ENCODE measurements at regions not wholly inside any gene's neighbourhood (a gene's known extent, or its start where the extent isn't known, plus 50 kb on each side); places are given as distances from the start of the nearest gene placed in this dataset.

DNA sequence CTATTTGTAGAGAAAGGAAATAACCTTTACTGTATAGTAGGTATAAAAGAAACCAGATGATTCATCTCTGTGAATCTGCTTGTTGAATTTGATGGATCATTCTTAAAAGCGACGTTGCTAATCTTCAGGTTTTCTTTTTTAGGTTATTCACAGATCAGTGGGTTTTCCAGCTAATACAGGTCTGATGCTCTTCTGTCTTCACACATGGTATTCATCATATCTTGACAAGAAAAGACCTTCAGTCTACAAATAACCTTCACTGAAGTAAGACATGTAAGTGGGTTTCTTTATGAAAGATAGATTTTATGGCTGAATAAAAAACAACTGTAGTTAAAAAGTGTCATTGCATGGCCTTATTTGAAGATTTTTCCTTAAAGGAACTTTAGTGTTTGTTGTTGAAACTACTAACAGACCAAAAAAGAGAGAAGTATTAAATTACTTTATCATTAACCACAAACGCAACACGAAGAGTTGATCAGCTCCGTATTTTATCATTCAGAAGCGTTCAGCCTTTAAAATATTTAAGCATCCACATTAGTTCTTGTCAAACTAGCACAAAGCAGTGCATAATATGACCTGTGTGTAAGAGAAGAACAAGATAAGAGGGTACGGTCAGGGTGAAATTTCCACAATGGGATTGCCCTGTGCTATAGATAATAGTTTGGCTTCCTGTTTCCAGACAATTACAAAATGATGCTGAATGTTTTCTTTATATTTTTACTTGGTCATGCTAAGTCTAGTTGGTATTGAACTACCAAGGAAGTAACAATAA, 299.5 kb downstream of the MZT1 start:
- TF ChIP-seq, protein P1, sequence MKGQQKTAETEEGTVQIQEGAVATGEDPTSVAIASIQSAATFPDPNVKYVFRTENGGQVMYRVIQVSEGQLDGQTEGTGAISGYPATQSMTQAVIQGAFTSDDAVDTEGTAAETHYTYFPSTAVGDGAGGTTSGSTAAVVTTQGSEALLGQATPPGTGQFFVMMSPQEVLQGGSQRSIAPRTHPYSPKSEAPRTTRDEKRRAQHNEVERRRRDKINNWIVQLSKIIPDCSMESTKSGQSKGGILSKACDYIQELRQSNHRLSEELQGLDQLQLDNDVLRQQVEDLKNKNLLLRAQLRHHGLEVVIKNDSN (IDR thresholded peaks at IDR 0.05) = no peak
- TF ChIP-seq TCF12 (IDR thresholded peaks at IDR 0.05; ENCODE audit: low read depth) (no peak), FOXM1 (IDR thresholded peaks at IDR 0.05; ENCODE audit: borderline replicate concordance, low read depth) (no peak), ZBTB7A (IDR thresholded peaks at IDR 0.05; ENCODE audit: low read depth) (no peak), EP300 (IDR thresholded peaks at IDR 0.05; ENCODE audit: borderline replicate concordance) (no peak), EGR1 (IDR thresholded peaks at IDR 0.05) (no peak), RAD21 (IDR thresholded peaks at IDR 0.05; ENCODE audit: low read depth) (no peak), CEBPB (IDR thresholded peaks at IDR 0.05) (no peak)

DNA sequence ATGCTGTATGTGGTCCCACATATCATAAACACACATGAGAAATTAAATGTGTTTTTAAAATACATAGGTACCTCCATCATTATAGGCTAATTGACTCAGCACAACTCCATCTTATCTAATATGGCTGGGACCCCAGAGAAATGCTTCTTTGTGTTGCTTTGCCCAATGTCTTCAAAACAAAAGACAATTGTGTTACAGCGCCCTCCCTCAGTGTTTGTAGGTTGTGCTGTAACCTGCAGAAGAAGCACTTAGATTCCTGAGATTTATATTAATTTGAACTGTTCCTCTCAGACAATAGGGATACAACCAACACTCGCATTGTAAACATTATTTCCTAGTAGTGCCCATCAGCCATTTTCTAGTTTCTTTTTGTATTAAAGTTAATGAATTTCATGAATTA, 303.4 kb downstream of the MZT1 start:
- 0 out of 2 replicates have a peak, but pooled peaks have one; percentile 4 for TF ChIP-seq RAD21 (IDR thresholded peaks at IDR 0.05; ENCODE audit: low read depth)
- no peak for TF ChIP-seq EGR1 (IDR thresholded peaks at IDR 0.05)

DNA sequence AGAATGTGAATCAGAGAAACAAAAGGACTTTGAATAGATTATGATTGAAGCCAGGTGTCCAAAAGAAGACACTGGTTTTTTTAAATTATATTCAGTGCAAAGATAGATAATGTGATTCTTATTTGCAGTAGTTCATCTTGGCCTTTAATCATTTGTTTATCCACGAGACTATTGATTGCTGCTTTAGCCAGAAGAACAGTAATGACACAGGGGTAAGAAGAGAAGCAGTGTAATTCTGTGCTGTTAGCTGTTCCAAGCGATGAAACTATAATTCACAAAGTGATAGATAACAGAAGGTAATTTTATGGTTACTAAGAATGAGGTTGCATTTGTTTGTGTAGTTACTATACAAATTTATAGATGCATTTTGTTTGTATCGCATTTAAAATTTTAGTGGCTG, 311.6 kb downstream of the MZT1 start:
- TF ChIP-seq TAF1 (IDR thresholded peaks at IDR 0.05; ENCODE audit: low read depth) (no peak), FOXM1 (IDR thresholded peaks at IDR 0.05; ENCODE audit: borderline replicate concordance, low read depth) (no peak), TCF12 (IDR thresholded peaks at IDR 0.05; ENCODE audit: low read depth) (no peak), CEBPB (IDR thresholded peaks at IDR 0.05) (no peak), NFIC (IDR thresholded peaks at IDR 0.05) (no peak), TEAD4 (IDR thresholded peaks at IDR 0.05) (no peak), EGR1 (IDR thresholded peaks at IDR 0.05) (no peak), EP300 (IDR thresholded peaks at IDR 0.05; ENCODE audit: borderline replicate concordance) (no peak), RAD21 (IDR thresholded peaks at IDR 0.05; ENCODE audit: low read depth) (no peak), YY1 (IDR thresholded peaks at IDR 0.05; ENCODE audit: low read depth) (no peak), CREB1 (IDR thresholded peaks at IDR 0.05; ENCODE audit: low read depth) (no peak), ZBTB7A (IDR thresholded peaks at IDR 0.05; ENCODE audit: low read depth) (no peak)
- TF ChIP-seq, protein P2, sequence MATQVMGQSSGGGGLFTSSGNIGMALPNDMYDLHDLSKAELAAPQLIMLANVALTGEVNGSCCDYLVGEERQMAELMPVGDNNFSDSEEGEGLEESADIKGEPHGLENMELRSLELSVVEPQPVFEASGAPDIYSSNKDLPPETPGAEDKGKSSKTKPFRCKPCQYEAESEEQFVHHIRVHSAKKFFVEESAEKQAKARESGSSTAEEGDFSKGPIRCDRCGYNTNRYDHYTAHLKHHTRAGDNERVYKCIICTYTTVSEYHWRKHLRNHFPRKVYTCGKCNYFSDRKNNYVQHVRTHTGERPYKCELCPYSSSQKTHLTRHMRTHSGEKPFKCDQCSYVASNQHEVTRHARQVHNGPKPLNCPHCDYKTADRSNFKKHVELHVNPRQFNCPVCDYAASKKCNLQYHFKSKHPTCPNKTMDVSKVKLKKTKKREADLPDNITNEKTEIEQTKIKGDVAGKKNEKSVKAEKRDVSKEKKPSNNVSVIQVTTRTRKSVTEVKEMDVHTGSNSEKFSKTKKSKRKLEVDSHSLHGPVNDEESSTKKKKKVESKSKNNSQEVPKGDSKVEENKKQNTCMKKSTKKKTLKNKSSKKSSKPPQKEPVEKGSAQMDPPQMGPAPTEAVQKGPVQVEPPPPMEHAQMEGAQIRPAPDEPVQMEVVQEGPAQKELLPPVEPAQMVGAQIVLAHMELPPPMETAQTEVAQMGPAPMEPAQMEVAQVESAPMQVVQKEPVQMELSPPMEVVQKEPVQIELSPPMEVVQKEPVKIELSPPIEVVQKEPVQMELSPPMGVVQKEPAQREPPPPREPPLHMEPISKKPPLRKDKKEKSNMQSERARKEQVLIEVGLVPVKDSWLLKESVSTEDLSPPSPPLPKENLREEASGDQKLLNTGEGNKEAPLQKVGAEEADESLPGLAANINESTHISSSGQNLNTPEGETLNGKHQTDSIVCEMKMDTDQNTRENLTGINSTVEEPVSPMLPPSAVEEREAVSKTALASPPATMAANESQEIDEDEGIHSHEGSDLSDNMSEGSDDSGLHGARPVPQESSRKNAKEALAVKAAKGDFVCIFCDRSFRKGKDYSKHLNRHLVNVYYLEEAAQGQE (IDR thresholded peaks at IDR 0.05; ENCODE audit: low read depth) = no peak
- TF ChIP-seq, protein P3, sequence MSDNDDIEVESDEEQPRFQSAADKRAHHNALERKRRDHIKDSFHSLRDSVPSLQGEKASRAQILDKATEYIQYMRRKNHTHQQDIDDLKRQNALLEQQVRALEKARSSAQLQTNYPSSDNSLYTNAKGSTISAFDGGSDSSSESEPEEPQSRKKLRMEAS (IDR thresholded peaks at IDR 0.05) = no peak
- TF ChIP-seq, protein P1 (IDR thresholded peaks at IDR 0.05) = no peak

DNA sequence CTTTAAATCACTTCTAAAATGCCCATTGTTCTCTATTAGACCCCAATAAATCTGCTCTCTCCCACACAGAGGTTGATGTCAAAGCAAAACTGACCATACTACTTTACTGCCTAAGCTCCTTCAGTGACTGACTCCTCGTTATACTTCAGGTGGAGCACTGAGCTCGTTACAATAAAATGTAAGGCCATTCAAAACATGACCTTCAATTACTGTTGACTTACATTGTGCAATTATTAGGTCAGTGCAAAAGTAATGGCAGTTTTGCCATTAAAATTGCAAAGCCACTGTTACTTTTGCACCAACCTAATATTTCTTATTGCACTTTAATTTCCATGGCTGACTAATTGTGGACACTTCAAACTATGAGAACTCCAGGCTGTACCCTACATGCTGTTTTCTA, 314.9 kb downstream of the MZT1 start:
- TF ChIP-seq CEBPB (IDR thresholded peaks at IDR 0.05) (no peak), FOXM1 (IDR thresholded peaks at IDR 0.05; ENCODE audit: borderline replicate concordance, low read depth) (no peak), TEAD4 (IDR thresholded peaks at IDR 0.05) (no peak), EGR1 (IDR thresholded peaks at IDR 0.05) (no peak), TAF1 (IDR thresholded peaks at IDR 0.05; ENCODE audit: low read depth) (no peak), EP300 (IDR thresholded peaks at IDR 0.05; ENCODE audit: borderline replicate concordance) (no peak), RAD21 (IDR thresholded peaks at IDR 0.05; ENCODE audit: low read depth) (no peak), ZBTB7A (IDR thresholded peaks at IDR 0.05; ENCODE audit: low read depth) (no peak), CREB1 (IDR thresholded peaks at IDR 0.05; ENCODE audit: low read depth) (no peak), TCF12 (IDR thresholded peaks at IDR 0.05; ENCODE audit: low read depth) (no peak), YY1 (IDR thresholded peaks at IDR 0.05; ENCODE audit: low read depth) (no peak), NFIC (IDR thresholded peaks at IDR 0.05) (no peak)
- TF ChIP-seq, protein P3 (IDR thresholded peaks at IDR 0.05) = no peak
- TF ChIP-seq, protein P1 (IDR thresholded peaks at IDR 0.05) = no peak
- TF ChIP-seq, protein P2 (IDR thresholded peaks at IDR 0.05; ENCODE audit: low read depth) = no peak

DNA sequence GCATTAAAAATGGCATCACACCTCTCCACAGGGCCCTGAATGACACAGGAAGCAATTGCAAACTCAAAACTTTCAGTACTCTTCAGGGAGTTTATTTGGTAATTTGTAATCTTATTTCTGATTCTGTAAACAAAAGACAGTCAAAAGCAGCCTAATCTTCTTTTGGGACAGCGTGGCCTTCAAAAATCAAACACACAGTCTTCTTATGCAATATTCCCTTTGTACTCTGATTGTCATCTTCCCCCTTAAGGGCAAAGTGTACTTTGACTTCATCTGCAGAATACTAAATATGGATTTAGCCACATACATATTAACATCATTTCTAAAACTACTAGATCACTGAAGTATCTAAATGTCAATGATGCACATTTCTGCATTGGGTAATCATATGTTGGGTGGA, 322.0 kb downstream of the MZT1 start:
- TF ChIP-seq EGR1 (IDR thresholded peaks at IDR 0.05) (no peak), EP300 (IDR thresholded peaks at IDR 0.05; ENCODE audit: borderline replicate concordance) (no peak), TCF12 (IDR thresholded peaks at IDR 0.05; ENCODE audit: low read depth) (no peak), RAD21 (IDR thresholded peaks at IDR 0.05; ENCODE audit: low read depth) (no peak), ZBTB7A (IDR thresholded peaks at IDR 0.05; ENCODE audit: low read depth) (no peak), FOXM1 (IDR thresholded peaks at IDR 0.05; ENCODE audit: borderline replicate concordance, low read depth) (no peak), TEAD4 (IDR thresholded peaks at IDR 0.05) (no peak), NFIC (IDR thresholded peaks at IDR 0.05) (no peak), TAF1 (IDR thresholded peaks at IDR 0.05; ENCODE audit: low read depth) (no peak), CEBPB (IDR thresholded peaks at IDR 0.05) (no peak), CREB1 (IDR thresholded peaks at IDR 0.05; ENCODE audit: low read depth) (no peak), YY1 (IDR thresholded peaks at IDR 0.05; ENCODE audit: low read depth) (no peak)
- TF ChIP-seq, protein P3 (IDR thresholded peaks at IDR 0.05) = no peak
- TF ChIP-seq, protein P2 (IDR thresholded peaks at IDR 0.05; ENCODE audit: low read depth) = no peak
- TF ChIP-seq, protein P1 (IDR thresholded peaks at IDR 0.05) = no peak
